ENCODE measurements at regions not wholly inside any gene's neighbourhood (a gene's known extent, or its start where the extent isn't known, plus 50 kb on each side); places are given as distances from the start of the nearest gene placed in this dataset.

DNA sequence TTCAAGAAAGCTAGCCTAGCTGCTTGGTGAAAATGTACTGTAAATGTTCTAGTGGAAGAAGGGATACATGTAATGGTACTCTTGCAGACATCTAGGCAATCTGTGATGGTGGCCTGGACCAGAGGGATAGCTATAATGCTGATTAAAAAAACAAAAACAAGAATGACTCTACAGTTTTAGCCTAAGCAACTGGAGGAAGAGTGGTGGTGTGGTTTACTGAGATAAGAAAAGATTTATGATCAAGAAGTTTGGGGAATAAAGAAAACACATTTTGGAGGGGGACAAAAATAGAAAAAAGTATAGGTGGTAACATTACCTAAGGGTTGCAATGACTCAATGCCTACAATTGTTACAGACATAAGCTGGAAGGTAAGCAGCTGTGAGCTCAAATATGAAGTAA is 1080.7 kb upstream of the CELF4 start:
- TF ChIP-seq, protein P1, sequence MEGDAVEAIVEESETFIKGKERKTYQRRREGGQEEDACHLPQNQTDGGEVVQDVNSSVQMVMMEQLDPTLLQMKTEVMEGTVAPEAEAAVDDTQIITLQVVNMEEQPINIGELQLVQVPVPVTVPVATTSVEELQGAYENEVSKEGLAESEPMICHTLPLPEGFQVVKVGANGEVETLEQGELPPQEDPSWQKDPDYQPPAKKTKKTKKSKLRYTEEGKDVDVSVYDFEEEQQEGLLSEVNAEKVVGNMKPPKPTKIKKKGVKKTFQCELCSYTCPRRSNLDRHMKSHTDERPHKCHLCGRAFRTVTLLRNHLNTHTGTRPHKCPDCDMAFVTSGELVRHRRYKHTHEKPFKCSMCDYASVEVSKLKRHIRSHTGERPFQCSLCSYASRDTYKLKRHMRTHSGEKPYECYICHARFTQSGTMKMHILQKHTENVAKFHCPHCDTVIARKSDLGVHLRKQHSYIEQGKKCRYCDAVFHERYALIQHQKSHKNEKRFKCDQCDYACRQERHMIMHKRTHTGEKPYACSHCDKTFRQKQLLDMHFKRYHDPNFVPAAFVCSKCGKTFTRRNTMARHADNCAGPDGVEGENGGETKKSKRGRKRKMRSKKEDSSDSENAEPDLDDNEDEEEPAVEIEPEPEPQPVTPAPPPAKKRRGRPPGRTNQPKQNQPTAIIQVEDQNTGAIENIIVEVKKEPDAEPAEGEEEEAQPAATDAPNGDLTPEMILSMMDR (IDR thresholded peaks at IDR 0.05), result no peak
- TF ChIP-seq POLR2A (IDR thresholded peaks at IDR 0.05), result no peak
